ENCODE measurements at regions not wholly inside any gene's neighbourhood (a gene's known extent, or its start where the extent isn't known, plus 50 kb on each side); places are given as distances from the start of the nearest gene placed in this dataset.

- no peak for DNase-seq (ENCODE audit: low spot score)
Observed at GRCh38 chr2:6421138-6421730, 444.5 kb downstream of the CMPK2 start.

GRCh38 chr2:6421888-6422287 lies 443.8 kb downstream of the CMPK2 start:
- no peak for DNase-seq (ENCODE audit: low spot score)

- DNase-seq (ENCODE audit: low spot score): no peak
Observed at GRCh38 chr2:6423157-6423556, 442.6 kb downstream of the CMPK2 start.

- no peak for DNase-seq (ENCODE audit: low spot score)
Observed at GRCh38 chr2:6423944-6424343, 441.8 kb downstream of the CMPK2 start.

GRCh38 chr2:6425032-6425431 lies 440.7 kb downstream of the CMPK2 start:
- no peak for DNase-seq (ENCODE audit: low spot score)

GRCh38 chr2:6429210-6429986 lies 436.3 kb downstream of the CMPK2 start:
- no peak for DNase-seq (ENCODE audit: low spot score)

- no peak for DNase-seq (ENCODE audit: low spot score)
Observed at GRCh38 chr2:6434438-6434837, 431.3 kb downstream of the CMPK2 start.

- no peak for DNase-seq (ENCODE audit: low spot score)
Observed at GRCh38 chr2:6441800-6442199, 423.9 kb downstream of the CMPK2 start.

GRCh38 chr2:6442252-6442985 lies 423.3 kb downstream of the CMPK2 start:
- DNase-seq (ENCODE audit: low spot score): no peak

GRCh38 chr2:6443061-6443823 lies 422.5 kb downstream of the CMPK2 start:
- DNase-seq (ENCODE audit: low spot score): no peak

GRCh38 chr2:6444514-6444913 lies 421.2 kb downstream of the CMPK2 start:
- DNase-seq (ENCODE audit: low spot score): no peak

GRCh38 chr2:6445156-6445555 lies 420.6 kb downstream of the CMPK2 start:
- no peak for DNase-seq (ENCODE audit: low spot score)

GRCh38 chr2:6446938-6447608 lies 418.6 kb downstream of the CMPK2 start:
- no peak for DNase-seq (ENCODE audit: low spot score)

- no peak for DNase-seq (ENCODE audit: low spot score)
Observed at GRCh38 chr2:6448893-6449292, 416.8 kb downstream of the CMPK2 start.

GRCh38 chr2:6449343-6449742 lies 416.4 kb downstream of the CMPK2 start:
- DNase-seq (ENCODE audit: low spot score): no peak

- DNase-seq (ENCODE audit: low spot score): no peak
Observed at GRCh38 chr2:6452702-6453481, 412.8 kb downstream of the CMPK2 start.

- DNase-seq (ENCODE audit: low spot score): no peak
Observed at GRCh38 chr2:6454286-6454990, 411.3 kb downstream of the CMPK2 start.

- DNase-seq (ENCODE audit: low spot score): no peak
Observed at GRCh38 chr2:6459138-6459537, 406.6 kb downstream of the CMPK2 start.

- no peak for DNase-seq (ENCODE audit: low spot score)
Observed at GRCh38 chr2:6470518-6470917, 395.2 kb downstream of the CMPK2 start.

GRCh38 chr2:6471419-6471818 lies 394.3 kb downstream of the CMPK2 start:
- DNase-seq (ENCODE audit: low spot score): no peak
